Nephron progenitor cell (in vitro differentiated cells): ENCODE measurements at regions not wholly inside any gene's neighbourhood (a gene's known extent, or its start where the extent isn't known, plus 50 kb on each side); places are given as distances from the start of the nearest gene placed in this dataset.

Experiments
- DNase-seq: peaks from one replicate; pipeline ENCODE4 v3.0.0; 2021
- H3K27ac Mint-ChIP-seq: 2 replicates; pipeline ENCODE4 v1.8.0; 2021; ENCODE audit warnings: mild to moderate bottlenecking, moderate library complexity, mixed read lengths
- H3K27me3 Mint-ChIP-seq: 2 replicates; pipeline ENCODE4 v1.8.0; 2021; ENCODE audit warnings: mild to moderate bottlenecking, low read depth, mixed read lengths; ENCODE audit not compliant: poor library complexity
- H3K36me3 Mint-ChIP-seq: 2 replicates; pipeline ENCODE4 v1.8.0; 2021; ENCODE audit warnings: low read depth, mixed read lengths
- H3K4me1 Mint-ChIP-seq: 2 replicates; pipeline ENCODE4 v1.8.0; 2021; ENCODE audit warnings: mixed read lengths
- H3K4me3 Mint-ChIP-seq: 2 replicates; pipeline ENCODE4 v1.8.0; 2021; ENCODE audit warnings: mild to moderate bottlenecking, moderate library complexity, mixed read lengths
- H3K9me3 Mint-ChIP-seq: 2 replicates; pipeline ENCODE4 v1.8.0; 2021; ENCODE audit warnings: mild to moderate bottlenecking, moderate library complexity, mixed read lengths
- TF ChIP-seq, protein P1 (sequence below): fragments of 200-600 bp; sonication (generic); IDR thresholded peaks from 2 replicates; pipeline ENCODE4 v1.5.0; 2021; ENCODE audit warnings: antibody characterized with exemption

- H3K4me1 Mint-ChIP-seq: no peaks in the 10 kb centered on the region
- H3K9me3 Mint-ChIP-seq: peaks cover 15% of the 10 kb centered on the region
- no peak for DNase-seq
- peaks cover 4% of the 10 kb centered on the region for H3K27me3 Mint-ChIP-seq
- no peak overlapping the region for H3K27ac Mint-ChIP-seq
- no peaks in the 10 kb centered on the region for H3K36me3 Mint-ChIP-seq
- TF ChIP-seq, protein P1, sequence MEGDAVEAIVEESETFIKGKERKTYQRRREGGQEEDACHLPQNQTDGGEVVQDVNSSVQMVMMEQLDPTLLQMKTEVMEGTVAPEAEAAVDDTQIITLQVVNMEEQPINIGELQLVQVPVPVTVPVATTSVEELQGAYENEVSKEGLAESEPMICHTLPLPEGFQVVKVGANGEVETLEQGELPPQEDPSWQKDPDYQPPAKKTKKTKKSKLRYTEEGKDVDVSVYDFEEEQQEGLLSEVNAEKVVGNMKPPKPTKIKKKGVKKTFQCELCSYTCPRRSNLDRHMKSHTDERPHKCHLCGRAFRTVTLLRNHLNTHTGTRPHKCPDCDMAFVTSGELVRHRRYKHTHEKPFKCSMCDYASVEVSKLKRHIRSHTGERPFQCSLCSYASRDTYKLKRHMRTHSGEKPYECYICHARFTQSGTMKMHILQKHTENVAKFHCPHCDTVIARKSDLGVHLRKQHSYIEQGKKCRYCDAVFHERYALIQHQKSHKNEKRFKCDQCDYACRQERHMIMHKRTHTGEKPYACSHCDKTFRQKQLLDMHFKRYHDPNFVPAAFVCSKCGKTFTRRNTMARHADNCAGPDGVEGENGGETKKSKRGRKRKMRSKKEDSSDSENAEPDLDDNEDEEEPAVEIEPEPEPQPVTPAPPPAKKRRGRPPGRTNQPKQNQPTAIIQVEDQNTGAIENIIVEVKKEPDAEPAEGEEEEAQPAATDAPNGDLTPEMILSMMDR: no peak
- H3K4me3 Mint-ChIP-seq: no peak overlapping the region
Observed at GRCh38 chr5:166767858-166768257, 1523.6 kb upstream of the WWC1 start.

DNA sequence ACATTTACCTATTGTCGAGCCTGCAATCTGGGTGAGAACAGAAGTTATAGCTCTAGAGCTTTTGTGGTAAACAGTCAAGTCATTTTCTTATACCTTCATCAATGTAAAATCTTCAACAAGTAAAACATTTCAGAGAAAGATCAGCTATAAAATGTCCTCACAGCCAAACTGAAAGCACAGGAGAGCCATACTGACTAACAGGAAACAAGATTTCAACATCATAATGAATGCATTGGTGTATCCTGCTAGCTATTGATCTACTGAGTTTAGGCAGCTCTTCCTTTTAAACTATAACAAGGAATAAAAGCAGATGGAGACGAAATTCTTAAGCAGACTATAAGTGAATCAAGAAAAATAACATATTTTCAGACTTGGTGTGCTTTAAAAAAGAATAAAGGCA lies 1522.9 kb upstream of the WWC1 start:
- no peaks in the 10 kb centered on the region for H3K4me1 Mint-ChIP-seq
- peaks cover 15% of the 10 kb centered on the region for H3K9me3 Mint-ChIP-seq
- no peak overlapping the region for H3K4me3 Mint-ChIP-seq
- peaks cover 4% of the 10 kb centered on the region for H3K27me3 Mint-ChIP-seq
- no peak for DNase-seq
- TF ChIP-seq, protein P1: no peak
- H3K36me3 Mint-ChIP-seq: no peaks in the 10 kb centered on the region
- no peak overlapping the region for H3K27ac Mint-ChIP-seq

DNA sequence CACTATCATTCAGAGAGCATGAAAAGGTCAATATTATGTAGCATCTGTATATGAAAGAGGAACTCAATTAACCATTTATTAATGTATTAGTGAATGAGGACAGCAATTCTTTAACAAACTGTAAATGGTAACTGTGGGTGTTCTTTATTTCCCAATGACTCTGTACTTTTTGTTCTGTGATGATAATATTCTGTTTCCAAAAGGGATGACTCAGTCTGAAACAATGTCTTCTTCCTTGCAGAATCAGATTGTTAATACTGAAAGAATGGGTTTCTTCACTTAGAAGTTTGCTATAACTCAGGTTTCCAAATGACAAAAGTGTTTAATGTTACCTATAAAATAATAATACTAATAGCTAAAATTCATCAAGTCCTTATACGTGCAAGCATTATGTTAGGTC lies 1518.7 kb upstream of the WWC1 start:
- no peaks in the 10 kb centered on the region for H3K4me1 Mint-ChIP-seq
- H3K9me3 Mint-ChIP-seq: peaks cover 15% of the 10 kb centered on the region
- no peak overlapping the region for H3K27ac Mint-ChIP-seq
- TF ChIP-seq, protein P1: no peak
- H3K27me3 Mint-ChIP-seq: no peaks in the 10 kb centered on the region
- no peak overlapping the region for H3K4me3 Mint-ChIP-seq
- no peak for DNase-seq
- H3K36me3 Mint-ChIP-seq: no peaks in the 10 kb centered on the region

DNA sequence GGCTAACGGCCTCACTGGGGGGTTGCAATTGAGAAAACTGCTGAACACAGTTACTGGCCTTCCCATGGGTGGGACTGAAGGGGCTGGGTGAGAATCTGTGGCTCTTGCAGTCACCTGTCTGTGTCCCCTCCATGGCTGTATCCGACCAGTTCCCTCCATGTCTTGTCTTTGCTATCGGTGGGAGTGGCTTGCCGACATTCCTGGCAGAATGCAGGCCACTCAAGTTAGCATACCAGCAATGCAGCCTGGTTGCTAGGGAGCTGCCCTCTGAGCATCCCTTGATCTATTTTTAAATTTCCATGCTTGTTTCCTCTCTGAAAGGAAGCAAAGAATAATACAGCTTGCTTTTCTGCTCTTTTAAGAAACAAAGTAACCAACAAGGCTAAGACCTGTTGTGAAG lies 1509.7 kb upstream of the WWC1 start:
- no peaks in the 10 kb centered on the region for H3K9me3 Mint-ChIP-seq
- no peaks in the 10 kb centered on the region for H3K36me3 Mint-ChIP-seq
- no peak overlapping the region for H3K4me3 Mint-ChIP-seq
- TF ChIP-seq, protein P1: no peak
- no peak overlapping the region for H3K27ac Mint-ChIP-seq
- no peaks in the 10 kb centered on the region for H3K4me1 Mint-ChIP-seq
- peak; percentile 18 for DNase-seq
- H3K27me3 Mint-ChIP-seq: peaks cover 3% of the 10 kb centered on the region

GRCh38 chr5:166784545-166785078 lies 1506.8 kb upstream of the WWC1 start:
- Mint-ChIP-seq H3K27me3 (peaks cover 3% of the 10 kb centered on the region), H3K9me3 (no peaks in the 10 kb centered on the region), H3K4me1 (no peaks in the 10 kb centered on the region)

GRCh38 chr5:166786178-166786577 lies 1505.3 kb upstream of the WWC1 start:
- no peaks in the 10 kb centered on the region for H3K9me3 Mint-ChIP-seq
- no peak overlapping the region for H3K4me3 Mint-ChIP-seq
- H3K27me3 Mint-ChIP-seq: no peaks in the 10 kb centered on the region
- H3K27ac Mint-ChIP-seq: no peak overlapping the region
- TF ChIP-seq, protein P1: no peak
- no peaks in the 10 kb centered on the region for H3K36me3 Mint-ChIP-seq
- no peaks in the 10 kb centered on the region for H3K4me1 Mint-ChIP-seq
- DNase-seq: no peak

More at GRCh38 chr5:166784545-166785078, 1506.8 kb upstream of the WWC1 start:
- H3K4me3 Mint-ChIP-seq: no peak overlapping the region
- no peaks in the 10 kb centered on the region for H3K36me3 Mint-ChIP-seq
- TF ChIP-seq, protein P1: no peak
- H3K27ac Mint-ChIP-seq: no peak overlapping the region
- DNase-seq: no peak
